GM23248 (cell line): ENCODE measurements at regions not wholly inside any gene's neighbourhood (a gene's known extent, or its start where the extent isn't known, plus 50 kb on each side); places are given as distances from the start of the nearest gene placed in this dataset.

ENCODE experiments used
- DNase-seq: peaks from one replicate; pipeline ENCODE4 v3.0.0-alpha.2; 2015
- H2AFZ ChIP-seq: fragments of 200-600 bp; sonication (generic); 2 replicates; pipeline ENCODE4 v1.6.1; 2016; ENCODE audit warnings: antibody characterized with exemption
- H3F3A ChIP-seq: fragments of 200-600 bp; sonication (generic); 2 replicates; pipeline ENCODE4 v1.6.1; 2016; ENCODE audit warnings: mild to moderate bottlenecking, antibody characterized with exemption, mixed run types; ENCODE audit not compliant: insufficient read depth
- H3K27ac ChIP-seq: fragments of 200-600 bp; sonication (generic); 2 replicates; pipeline ENCODE4 v1.5.1; 2016; ENCODE audit warnings: mild to moderate bottlenecking
- H3K27me3 ChIP-seq: fragments of 200-600 bp; sonication (generic); replicated peaks from 2 replicates; pipeline ENCODE4 v1.6.1; 2016; ENCODE audit warnings: mild to moderate bottlenecking; ENCODE audit not compliant: insufficient read depth
- H3K36me3 ChIP-seq: fragments of 200-600 bp; sonication (generic); 2 replicates; pipeline ENCODE4 v1.6.1; 2016; ENCODE audit warnings: low read depth, mild to moderate bottlenecking
- H3K4me1 ChIP-seq: fragments of 200-600 bp; sonication (generic); 2 replicates; pipeline ENCODE4 v1.6.1; 2016; ENCODE audit warnings: mild to moderate bottlenecking; ENCODE audit not compliant: insufficient read depth
- H3K4me2 ChIP-seq: fragments of 200-600 bp; sonication (generic); one replicate; pipeline ENCODE4 v1.6.1; 2016; ENCODE audit warnings: mild to moderate bottlenecking; ENCODE audit not compliant: unreplicated experiment
- H3K4me3 ChIP-seq: fragments of 200-600 bp; sonication (generic); 2 replicates; pipeline ENCODE4 v1.5.1; 2016; ENCODE audit warnings: mild to moderate bottlenecking
- H3K79me2 ChIP-seq: fragments of 200-600 bp; sonication (generic); 2 replicates; pipeline ENCODE4 v1.6.1; 2016; ENCODE audit warnings: mild to moderate bottlenecking; ENCODE audit not compliant: insufficient read depth
- H3K9ac ChIP-seq: fragments of 200-600 bp; sonication (generic); 2 replicates; pipeline ENCODE4 v1.6.1; 2016; ENCODE audit warnings: mild to moderate bottlenecking
- H3K9me2 ChIP-seq: fragments of 200-600 bp; sonication (generic); 2 replicates; pipeline ENCODE4 v1.6.1; 2016; ENCODE audit warnings: mixed run types, mild to moderate bottlenecking, moderate library complexity; ENCODE audit not compliant: insufficient read depth
- H3K9me3 ChIP-seq: fragments of 200-600 bp; sonication (generic); one replicate; pipeline ENCODE4 v1.6.1; 2017; ENCODE audit warnings: low read depth
- H4K20me1 ChIP-seq: fragments of 200-600 bp; sonication (generic); 2 replicates; pipeline ENCODE4 v1.6.0; 2016; ENCODE audit not compliant: insufficient read depth
- EZH2 ChIP-seq: fragments of 200-600 bp; sonication (generic); IDR thresholded peaks from 2 replicates; pipeline ENCODE4 v1.6.1; 2018; ENCODE audit warnings: antibody characterized with exemption, mild to moderate bottlenecking; ENCODE audit not compliant: insufficient read depth, poor library complexity, severe bottlenecking
- EZH2phosphoT487 ChIP-seq: fragments of 200-600 bp; sonication (generic); IDR thresholded peaks from 2 replicates; pipeline ENCODE4 v1.6.1; 2018; ENCODE audit warnings: antibody characterized with exemption, moderate library complexity, mild to moderate bottlenecking, low read depth; ENCODE audit not compliant: insufficient read depth
- WGBS, 2 experiments: methylation state at CpG; one replicate each; pipeline ENCODE4 v1.1.6; 2015 to 2017; ENCODE audit warnings: low lambda C conversion rate in 2 of 2, low coverage in 1 of 2; ENCODE audit errors: missing lambda C conversion rate in 2 of 2; 5-methylcytosine and 5-hydroxymethylcytosine counted together
- in situ Hi-C: fragments of 300-500 bp; cut with MboI; formaldehyde crosslinking; loops from 2 replicates; pipeline ENCODE4 v1.15.0; 2020

GRCh38 chr4:179465131-179465797 is 2023.0 kb upstream of the AGA start:
- H3K9ac ChIP-seq: no peak overlapping the region
- H3K9me3 ChIP-seq: peaks cover 6% of the 10 kb centered on the region
- H3K27ac ChIP-seq: no peak overlapping the region
- DNase-seq: no peak
- H3K9me2 ChIP-seq: no peaks in the 10 kb centered on the region
- H3K36me3 ChIP-seq: no peaks in the 10 kb centered on the region
- WGBS, 2 experiments: 32 to 42% methylated on average over 8 of the region's 8 CpGs
- no peak overlapping the region for H3K4me2 ChIP-seq
- H4K20me1 ChIP-seq: no peaks in the 10 kb centered on the region
- H3K4me3 ChIP-seq: no peak overlapping the region
- H3K79me2 ChIP-seq: no peaks in the 10 kb centered on the region
- H2AFZ ChIP-seq: no peak overlapping the region
- H3F3A ChIP-seq: no peaks in the 10 kb centered on the region
- H3K4me1 ChIP-seq: no peaks in the 10 kb centered on the region
- no peaks in the 10 kb centered on the region for H3K27me3 ChIP-seq
- in situ Hi-C loops: no loop called here
- TF ChIP-seq EZH2phosphoT487 (no peak), EZH2 (no peak)

GRCh38 chr4:179467878-179468277 is 2025.6 kb upstream of the AGA start:
- Histone ChIP-seq H3F3A (no peaks in the 10 kb centered on the region), H3K9me2 (no peaks in the 10 kb centered on the region), H3K9me3 (no peaks in the 10 kb centered on the region), H3K79me2 (no peaks in the 10 kb centered on the region), H3K4me2 (no peak overlapping the region), H3K4me1 (no peaks in the 10 kb centered on the region), H3K9ac (no peak overlapping the region), H2AFZ (no peak overlapping the region), H4K20me1 (no peaks in the 10 kb centered on the region), H3K27me3 (no peaks in the 10 kb centered on the region), H3K27ac (no peak overlapping the region), H3K36me3 (no peaks in the 10 kb centered on the region), H3K4me3 (no peak overlapping the region)
- whole genome bisulfite sequencing, 2 experiments: 0 to 6% methylated on average over 1 of the region's 1 CpG
- in situ Hi-C loops: no loop called here
- TF ChIP-seq EZH2 (no peak), EZH2phosphoT487 (no peak)
- no peak for DNase-seq

DNA sequence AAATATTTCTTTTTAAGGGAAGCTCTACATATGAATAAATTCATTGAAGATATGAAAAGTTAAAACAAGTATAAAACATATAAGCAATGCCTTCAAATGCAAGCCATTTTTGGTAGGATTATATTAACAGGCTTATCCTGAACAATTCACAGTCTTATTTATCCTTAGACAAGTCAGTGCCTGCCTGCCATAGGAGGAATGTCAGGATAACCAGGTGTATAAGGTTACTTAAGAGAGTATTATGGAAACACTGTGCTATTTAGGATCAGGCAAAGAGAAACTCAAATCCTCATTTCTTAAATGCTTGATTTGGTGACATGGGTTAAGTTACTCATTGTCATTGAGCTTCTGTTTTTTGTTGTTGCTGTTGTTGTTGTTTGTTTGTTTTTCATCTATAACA is 2029.9 kb upstream of the AGA start:
- H3F3A ChIP-seq: no peaks in the 10 kb centered on the region
- H3K9me2 ChIP-seq: no peaks in the 10 kb centered on the region
- no peak overlapping the region for H3K4me2 ChIP-seq
- no peak for DNase-seq
- H3K4me3 ChIP-seq: no peak overlapping the region
- H2AFZ ChIP-seq: no peak overlapping the region
- H3K27ac ChIP-seq: no peak overlapping the region
- no peaks in the 10 kb centered on the region for H3K36me3 ChIP-seq
- H3K9me3 ChIP-seq: no peaks in the 10 kb centered on the region
- no peaks in the 10 kb centered on the region for H3K27me3 ChIP-seq
- H3K9ac ChIP-seq: no peak overlapping the region
- in situ Hi-C loops: no loop called here
- TF ChIP-seq EZH2phosphoT487 (no peak), EZH2 (no peak)
- no peaks in the 10 kb centered on the region for H3K4me1 ChIP-seq
- H4K20me1 ChIP-seq: no peaks in the 10 kb centered on the region
- H3K79me2 ChIP-seq: no peaks in the 10 kb centered on the region

- no peak overlapping the region for H2AFZ ChIP-seq
- no peaks in the 10 kb centered on the region for H3K9me2 ChIP-seq
- no peak overlapping the region for H3K4me3 ChIP-seq
- H3K9me3 ChIP-seq: no peaks in the 10 kb centered on the region
- no peaks in the 10 kb centered on the region for H3K36me3 ChIP-seq
- H3K79me2 ChIP-seq: no peaks in the 10 kb centered on the region
- no peaks in the 10 kb centered on the region for H3K27me3 ChIP-seq
- DNase-seq: no peak
- no peak for TF ChIP-seq EZH2phosphoT487
- TF ChIP-seq EZH2: no peak
- no peaks in the 10 kb centered on the region for H3K4me1 ChIP-seq
- no peaks in the 10 kb centered on the region for H3F3A ChIP-seq
- H3K4me2 ChIP-seq: no peak overlapping the region
- no peak overlapping the region for H3K9ac ChIP-seq
- H4K20me1 ChIP-seq: no peaks in the 10 kb centered on the region
- in situ Hi-C loops: no loop called here
- no peak overlapping the region for H3K27ac ChIP-seq
Observed at GRCh38 chr4:179478608-179479007, 2036.4 kb upstream of the AGA start.

DNA sequence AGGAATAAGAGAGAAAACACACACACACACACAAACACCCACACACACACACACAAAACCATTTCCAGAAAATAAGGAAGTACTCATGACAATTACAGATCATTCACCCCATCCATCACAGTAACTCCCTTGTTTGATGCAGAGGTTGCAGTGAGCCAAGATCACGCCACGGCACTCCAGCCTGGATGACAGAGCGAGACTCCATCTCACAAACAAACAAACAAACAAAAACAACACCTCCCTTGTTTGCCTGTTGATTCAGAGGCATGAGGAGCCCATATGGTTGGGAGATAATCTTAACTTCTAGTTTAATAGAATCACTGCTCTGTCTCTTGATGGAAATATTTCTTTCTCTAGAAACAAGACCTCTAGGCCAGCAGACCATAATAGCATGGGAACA is 2043.5 kb upstream of the AGA start:
- no peak overlapping the region for H2AFZ ChIP-seq
- no peak for DNase-seq
- H3K36me3 ChIP-seq: no peaks in the 10 kb centered on the region
- H3K79me2 ChIP-seq: no peaks in the 10 kb centered on the region
- 13 to 23% methylated on average over 3 of the region's 3 CpGs for WGBS, 2 experiments
- no peak overlapping the region for H3K9ac ChIP-seq
- no peak overlapping the region for H3K4me3 ChIP-seq
- H3K4me2 ChIP-seq: no peak overlapping the region
- H3K9me2 ChIP-seq: no peaks in the 10 kb centered on the region
- no peak for TF ChIP-seq EZH2phosphoT487
- no peak for TF ChIP-seq EZH2
- no peaks in the 10 kb centered on the region for H3K4me1 ChIP-seq
- in situ Hi-C loops: no loop called here
- no peaks in the 10 kb centered on the region for H3K27me3 ChIP-seq
- H3F3A ChIP-seq: no peaks in the 10 kb centered on the region
- no peak overlapping the region for H3K27ac ChIP-seq
- H3K9me3 ChIP-seq: no peaks in the 10 kb centered on the region
- H4K20me1 ChIP-seq: no peaks in the 10 kb centered on the region
